Glomerular visceral epithelial cell (primary cell): ENCODE measurements at regions not wholly inside any gene's neighbourhood (a gene's known extent, or its start where the extent isn't known, plus 50 kb on each side); places are given as distances from the start of the nearest gene placed in this dataset.
"Not testable (repeated sequence)": the region's sequence is repeated elsewhere in the genome, so short reads cannot be mapped to it uniquely, and the experiment has no call there.

ENCODE experiments used
- DNase-seq: peaks from one replicate; pipeline ENCODE4 v3.0.0-alpha.2; 2016; ENCODE audit errors: extremely low spot score

GRCh38 chr1:149355748-149356147 is 119.1 kb upstream of the NBPF19 start:
- DNase-seq: not testable (repeated sequence)

- not testable (repeated sequence) for DNase-seq
Measured at GRCh38 chr1:149356152-149356551, 118.7 kb upstream of the NBPF19 start.

- not testable (repeated sequence) for DNase-seq
Measured at GRCh38 chr1:149360351-149360750, 114.5 kb upstream of the NBPF19 start.

- DNase-seq: not testable (repeated sequence)
Measured at GRCh38 chr1:149361310-149361709, 113.5 kb upstream of the NBPF19 start.

GRCh38 chr1:149364188-149364981 is 110.5 kb upstream of the NBPF19 start:
- DNase-seq: not testable (repeated sequence)

- DNase-seq: not testable (repeated sequence)
Measured at GRCh38 chr1:149366402-149366801, 108.4 kb upstream of the NBPF19 start.

GRCh38 chr1:149367472-149368044 is 107.3 kb upstream of the NBPF19 start:
- DNase-seq: not testable (repeated sequence)

GRCh38 chr1:149368337-149368736 is 106.5 kb upstream of the NBPF19 start:
- not testable (repeated sequence) for DNase-seq

GRCh38 chr1:149369081-149369480 is 105.8 kb upstream of the NBPF19 start:
- DNase-seq: not testable (repeated sequence)

GRCh38 chr1:149371955-149372354 is 102.9 kb upstream of the NBPF19 start:
- DNase-seq: not testable (repeated sequence)

GRCh38 chr1:149378462-149378861 is 96.4 kb upstream of the NBPF19 start:
- peak; percentile 6 for DNase-seq

- DNase-seq: peak; percentile 90
Measured at GRCh38 chr1:149390173-149390926, 84.5 kb upstream of the NBPF19 start.

- not testable (repeated sequence) for DNase-seq
Measured at GRCh38 chr1:149390931-149391330, 83.9 kb upstream of the NBPF19 start.

GRCh38 chr1:149395802-149396201 is 79.0 kb upstream of the NBPF19 start:
- DNase-seq: not testable (repeated sequence)

GRCh38 chr1:149398527-149398926 is 76.3 kb upstream of the NBPF19 start:
- not testable (repeated sequence) for DNase-seq

- DNase-seq: not testable (repeated sequence)
Measured at GRCh38 chr1:149408404-149408803, 66.4 kb upstream of the NBPF19 start.

GRCh38 chr1:149415373-149415772 is 59.5 kb upstream of the NBPF19 start:
- not testable (repeated sequence) for DNase-seq

- DNase-seq: not testable (repeated sequence)
Measured at GRCh38 chr1:149418782-149419181, 56.1 kb upstream of the NBPF19 start.

GRCh38 chr1:149423122-149423521 is 51.7 kb upstream of the NBPF19 start:
- not testable (repeated sequence) for DNase-seq
